ENCODE measurements at regions not wholly inside any gene's neighbourhood (a gene's known extent, or its start where the extent isn't known, plus 50 kb on each side); places are given as distances from the start of the nearest gene placed in this dataset.

DNA sequence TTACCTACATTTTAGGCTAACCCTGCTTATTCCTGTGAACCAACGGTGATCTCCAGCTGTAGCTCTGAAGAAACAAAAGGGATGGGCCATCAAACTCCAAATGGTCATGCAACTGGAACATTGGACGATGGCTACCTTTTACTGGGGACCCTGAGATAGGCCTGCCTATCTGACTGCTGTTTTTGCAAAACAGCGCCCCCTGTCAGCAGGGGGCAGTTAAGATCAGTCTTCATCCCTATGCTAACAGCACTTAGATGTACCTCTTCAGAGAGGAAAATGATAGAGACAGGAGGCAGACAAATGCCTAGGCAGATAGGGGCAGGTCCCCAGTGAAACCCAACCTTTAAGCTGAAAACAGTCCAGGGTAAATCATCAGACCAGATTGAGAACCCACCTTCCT lies 1085.4 kb upstream of the SORCS1 start:
- TF ChIP-seq POLR2A (IDR thresholded peaks at IDR 0.05; ENCODE audit: low read length) (no peak), RFX5 (IDR thresholded peaks at IDR 0.05) (no peak), JUN (IDR thresholded peaks at IDR 0.05) (no peak)
- TF ChIP-seq, protein P1, sequence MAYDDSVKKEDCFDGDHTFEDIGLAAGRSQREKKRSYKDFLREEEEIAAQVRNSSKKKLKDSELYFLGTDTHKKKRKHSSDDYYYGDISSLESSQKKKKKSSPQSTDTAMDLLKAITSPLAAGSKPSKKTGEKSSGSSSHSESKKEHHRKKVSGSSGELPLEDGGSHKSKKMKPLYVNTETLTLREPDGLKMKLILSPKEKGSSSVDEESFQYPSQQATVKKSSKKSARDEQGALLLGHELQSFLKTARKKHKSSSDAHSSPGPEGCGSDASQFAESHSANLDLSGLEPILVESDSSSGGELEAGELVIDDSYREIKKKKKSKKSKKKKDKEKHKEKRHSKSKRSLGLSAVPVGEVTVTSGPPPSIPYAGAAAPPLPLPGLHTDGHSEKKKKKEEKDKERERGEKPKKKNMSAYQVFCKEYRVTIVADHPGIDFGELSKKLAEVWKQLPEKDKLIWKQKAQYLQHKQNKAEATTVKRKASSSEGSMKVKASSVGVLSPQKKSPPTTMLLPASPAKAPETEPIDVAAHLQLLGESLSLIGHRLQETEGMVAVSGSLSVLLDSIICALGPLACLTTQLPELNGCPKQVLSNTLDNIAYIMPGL (CRISPR knock-in tag; IDR thresholded peaks at IDR 0.05; ENCODE audit: borderline replicate concordance), result no peak
- TF ChIP-seq, protein P2, sequence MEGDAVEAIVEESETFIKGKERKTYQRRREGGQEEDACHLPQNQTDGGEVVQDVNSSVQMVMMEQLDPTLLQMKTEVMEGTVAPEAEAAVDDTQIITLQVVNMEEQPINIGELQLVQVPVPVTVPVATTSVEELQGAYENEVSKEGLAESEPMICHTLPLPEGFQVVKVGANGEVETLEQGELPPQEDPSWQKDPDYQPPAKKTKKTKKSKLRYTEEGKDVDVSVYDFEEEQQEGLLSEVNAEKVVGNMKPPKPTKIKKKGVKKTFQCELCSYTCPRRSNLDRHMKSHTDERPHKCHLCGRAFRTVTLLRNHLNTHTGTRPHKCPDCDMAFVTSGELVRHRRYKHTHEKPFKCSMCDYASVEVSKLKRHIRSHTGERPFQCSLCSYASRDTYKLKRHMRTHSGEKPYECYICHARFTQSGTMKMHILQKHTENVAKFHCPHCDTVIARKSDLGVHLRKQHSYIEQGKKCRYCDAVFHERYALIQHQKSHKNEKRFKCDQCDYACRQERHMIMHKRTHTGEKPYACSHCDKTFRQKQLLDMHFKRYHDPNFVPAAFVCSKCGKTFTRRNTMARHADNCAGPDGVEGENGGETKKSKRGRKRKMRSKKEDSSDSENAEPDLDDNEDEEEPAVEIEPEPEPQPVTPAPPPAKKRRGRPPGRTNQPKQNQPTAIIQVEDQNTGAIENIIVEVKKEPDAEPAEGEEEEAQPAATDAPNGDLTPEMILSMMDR (IDR thresholded peaks at IDR 0.05), result no peak
